MM.1S (cell line): ENCODE measurements at regions not wholly inside any gene's neighbourhood (a gene's known extent, or its start where the extent isn't known, plus 50 kb on each side); places are given as distances from the start of the nearest gene placed in this dataset.

ENCODE experiments used
- CTCF ChIP-seq: fragments of 300-600 bp; sonication (generic); IDR thresholded peaks from 2 replicates; pipeline ENCODE4 v1.5.1; 2016; ENCODE audit warnings: antibody characterized with exemption, low read length, mixed read lengths
- EZH2 ChIP-seq: fragments of 300-600 bp; sonication (generic); optimal IDR thresholded peaks from 2 replicates; pipeline ENCODE3; 2017; ENCODE audit warnings: low read depth, mild to moderate bottlenecking, antibody characterized with exemption, low read length, mixed read lengths
- EZH2phosphoT487 ChIP-seq: fragments of 300-600 bp; sonication (generic); IDR thresholded peaks from 2 replicates; pipeline ENCODE4 v1.6.1; 2018; ENCODE audit warnings: antibody characterized with exemption, low read length

- no peak for TF ChIP-seq CTCF
- no peak for TF ChIP-seq EZH2
- TF ChIP-seq EZH2phosphoT487: no peak
Observed at GRCh38 chr3:3280396-3280795, 100.9 kb upstream of the CRBN start.
